ENCODE measurements at regions not wholly inside any gene's neighbourhood (a gene's known extent, or its start where the extent isn't known, plus 50 kb on each side); places are given as distances from the start of the nearest gene placed in this dataset.

DNA sequence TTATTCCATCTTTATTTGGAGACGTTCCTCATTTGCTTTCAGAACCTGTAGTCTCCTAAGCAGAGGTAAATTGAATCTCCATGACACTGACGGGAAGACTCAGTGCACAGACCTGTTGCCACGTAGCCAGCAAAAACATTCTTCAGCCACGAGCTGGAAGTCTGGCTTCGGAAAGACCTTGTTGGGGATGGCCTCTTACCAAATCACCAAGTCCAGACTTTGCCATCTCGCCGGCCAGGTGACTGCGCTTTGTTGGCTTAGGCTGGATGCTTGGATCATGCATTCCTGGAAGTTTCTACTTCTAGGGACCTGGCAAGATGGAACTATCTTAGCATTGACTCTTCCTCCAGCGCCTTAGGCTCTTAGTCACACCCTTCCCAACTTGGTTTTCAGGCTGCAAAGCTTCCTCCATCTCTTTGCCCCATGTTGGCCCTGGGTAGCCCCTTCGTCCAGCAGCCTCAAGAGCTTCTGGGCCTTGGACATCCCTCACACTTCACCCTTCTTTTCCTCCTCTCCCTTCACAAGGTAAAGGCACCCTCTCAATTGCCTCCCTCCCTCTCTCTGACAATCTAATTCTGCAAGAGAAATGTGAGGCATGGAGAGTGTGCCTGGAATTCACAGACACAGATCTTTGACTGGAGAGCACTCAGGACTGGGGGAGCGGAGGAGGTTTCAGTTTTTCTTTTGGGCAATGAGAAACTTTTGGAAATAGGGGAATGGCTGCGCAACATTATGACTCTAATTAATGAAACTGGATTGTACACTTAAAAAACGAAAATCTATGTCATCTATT, 451.9 kb upstream of the MKI67 start:
- TF ChIP-seq CTCF (IDR thresholded peaks at IDR 0.05; ENCODE audit: poor library complexity, severe bottlenecking), result no peak
- TF ChIP-seq SMC3 (conservative IDR thresholded peaks at IDR 0.05; ENCODE audit: poor library complexity), result no peak
- no peak for TF ChIP-seq POLR2AphosphoS5 (IDR thresholded peaks at IDR 0.05)
- TF ChIP-seq EZH2 (IDR thresholded peaks at IDR 0.05; ENCODE audit: borderline replicate concordance, insufficient read depth, low read length, poor library complexity, severe bottlenecking), result no peak
